ENCODE measurements at regions not wholly inside any gene's neighbourhood (a gene's known extent, or its start where the extent isn't known, plus 50 kb on each side); places are given as distances from the start of the nearest gene placed in this dataset.

DNA sequence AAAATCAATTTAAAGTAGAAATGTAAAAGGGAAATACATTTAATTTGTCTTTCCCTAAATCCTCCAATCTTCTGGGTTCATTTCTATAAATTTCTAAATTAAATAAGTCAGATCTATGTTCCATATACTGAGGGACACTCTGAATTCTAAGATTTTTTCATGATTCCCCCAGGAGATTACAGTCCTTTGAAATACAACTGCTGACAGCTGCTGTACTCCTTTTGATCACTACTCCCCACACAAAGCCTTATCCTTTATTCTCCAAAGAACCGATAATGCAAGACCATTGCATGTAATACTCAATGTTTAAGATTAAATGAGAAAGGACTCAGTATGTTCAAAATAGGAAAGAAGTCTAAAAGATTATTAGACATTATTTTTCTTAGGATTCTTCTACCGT is 865.7 kb downstream of the EPHA3 start:
- no peaks in the 10 kb centered on the region for H3K36me3 Mint-ChIP-seq
- H3K27ac Mint-ChIP-seq: no peak overlapping the region
- no peak overlapping the region for H3K4me3 Mint-ChIP-seq
- no peaks in the 10 kb centered on the region for H3K27me3 Mint-ChIP-seq
- no peaks in the 10 kb centered on the region for H3K4me1 Mint-ChIP-seq
- H3K9me3 Mint-ChIP-seq: peaks cover 2% of the 10 kb centered on the region

DNA sequence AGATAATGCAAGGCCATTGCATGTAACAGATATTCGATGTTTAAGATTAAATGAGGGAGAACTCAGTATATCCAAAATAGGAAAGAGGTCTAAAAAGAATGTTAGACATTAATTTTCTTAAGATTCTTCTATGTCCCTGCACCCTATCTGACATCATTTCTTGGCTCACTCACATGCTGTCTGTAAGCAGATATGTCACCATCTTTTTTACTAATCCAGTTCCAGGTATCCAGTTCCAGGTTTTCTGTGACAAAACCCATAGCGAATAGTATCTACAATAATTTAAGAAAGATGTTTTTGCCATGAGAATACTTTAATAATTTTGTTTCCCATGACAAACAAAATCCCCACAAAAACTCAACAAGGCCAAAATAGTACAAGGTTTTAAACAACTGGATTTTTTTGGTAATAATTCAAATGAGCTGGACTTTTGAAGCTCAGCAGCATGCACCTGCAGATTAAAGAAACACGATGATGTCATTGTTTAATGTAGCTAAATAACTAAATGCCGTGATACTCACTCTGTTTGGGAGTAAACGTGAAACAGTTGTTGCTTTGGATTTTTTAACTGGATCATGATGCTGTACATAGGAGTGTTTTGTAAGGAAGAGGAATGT is 867.6 kb downstream of the EPHA3 start:
- Mint-ChIP-seq H3K9me3 (no peaks in the 10 kb centered on the region), H3K27me3 (no peaks in the 10 kb centered on the region), H3K36me3 (no peaks in the 10 kb centered on the region), H3K4me1 (no peaks in the 10 kb centered on the region), H3K4me3 (no peak overlapping the region), H3K27ac (no peak overlapping the region)

DNA sequence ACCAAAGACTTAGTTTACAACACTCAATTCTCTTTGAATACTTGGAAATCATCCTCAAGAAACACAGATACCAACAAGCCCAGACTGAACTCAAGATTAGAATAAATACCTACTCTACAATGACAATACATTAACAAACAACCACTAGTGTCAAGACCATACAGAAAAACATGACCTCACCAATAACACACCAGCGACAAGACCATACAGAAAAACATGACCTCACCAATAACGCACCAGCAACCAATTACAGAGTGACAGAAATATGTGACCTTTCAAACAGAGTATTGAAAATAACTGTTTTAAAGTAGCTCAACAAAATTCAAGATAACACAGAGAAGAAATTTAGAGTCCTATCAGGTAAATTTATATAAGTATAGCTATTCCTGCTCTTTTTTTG is 876.0 kb downstream of the EPHA3 start:
- Mint-ChIP-seq H3K9me3 (peaks cover 42% of the 10 kb centered on the region), H3K27ac (no peak overlapping the region), H3K36me3 (no peaks in the 10 kb centered on the region), H3K4me1 (no peaks in the 10 kb centered on the region), H3K27me3 (no peaks in the 10 kb centered on the region), H3K4me3 (no peak overlapping the region)

DNA sequence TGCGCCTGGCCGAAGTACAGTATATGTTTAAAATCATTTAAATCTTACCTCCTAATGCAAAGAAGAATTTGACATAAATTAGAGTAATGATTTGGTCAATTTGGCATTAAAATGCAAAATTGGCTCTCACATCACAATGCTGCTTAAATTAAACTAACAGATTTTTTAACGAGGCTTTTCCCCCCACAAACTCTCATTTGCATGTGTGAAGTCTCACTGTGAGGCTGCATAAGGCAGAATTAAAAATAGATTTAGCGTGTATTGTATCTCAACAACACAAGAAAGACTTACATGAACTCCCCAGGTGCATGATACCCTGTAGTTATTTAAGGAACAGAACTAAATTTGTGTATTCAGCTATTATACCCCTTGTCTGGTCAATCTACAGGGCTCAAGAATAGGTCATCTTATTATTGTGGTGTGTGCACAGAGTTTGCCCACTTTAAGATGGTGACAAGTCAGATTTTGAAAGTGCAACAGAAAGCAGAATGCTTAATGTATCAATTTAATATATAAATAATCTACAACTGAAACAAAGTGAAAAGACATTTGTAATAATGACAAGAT is 897.9 kb downstream of the EPHA3 start:
- peaks cover 4% of the 10 kb centered on the region for H3K9me3 Mint-ChIP-seq
- no peak overlapping the region for H3K4me3 Mint-ChIP-seq
- H3K27me3 Mint-ChIP-seq: no peaks in the 10 kb centered on the region
- no peaks in the 10 kb centered on the region for H3K36me3 Mint-ChIP-seq
- no peaks in the 10 kb centered on the region for H3K4me1 Mint-ChIP-seq
- no peak overlapping the region for H3K27ac Mint-ChIP-seq

DNA sequence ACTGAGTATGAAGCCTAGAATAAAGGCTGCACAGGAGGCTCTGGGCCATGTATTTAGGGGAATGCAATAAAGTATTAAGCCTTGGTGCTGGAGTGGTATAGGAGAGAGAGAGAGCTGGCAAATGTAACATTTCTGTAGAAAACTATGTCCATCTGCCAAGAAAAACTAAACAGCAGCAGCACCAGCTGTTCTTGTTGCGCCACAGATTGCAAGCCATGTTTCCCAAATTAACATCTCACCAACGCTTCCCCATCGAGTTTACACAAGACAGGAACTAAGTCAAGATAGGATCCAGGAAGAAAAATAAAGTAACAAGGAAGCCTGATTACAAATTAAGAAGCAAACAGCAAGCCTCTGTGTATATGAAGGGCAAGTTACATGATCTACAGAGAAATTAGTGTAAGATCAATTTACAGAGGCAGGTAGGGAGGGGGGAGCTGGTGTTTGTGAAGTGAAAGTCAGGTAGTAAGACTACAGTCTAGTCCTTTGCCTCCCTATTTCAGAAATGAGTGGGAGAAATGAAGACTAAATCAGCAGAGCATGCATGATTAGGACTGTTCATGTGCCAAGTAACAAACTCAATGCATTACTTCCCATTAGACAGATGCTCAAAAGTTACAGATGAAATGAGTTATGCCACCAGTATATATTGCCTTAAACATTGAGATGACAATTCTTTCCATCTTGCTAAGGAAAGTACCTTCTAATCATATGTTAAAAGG is 900.5 kb downstream of the EPHA3 start:
- Mint-ChIP-seq H3K27me3 (no peaks in the 10 kb centered on the region), H3K36me3 (no peaks in the 10 kb centered on the region), H3K9me3 (peaks cover 5% of the 10 kb centered on the region), H3K27ac (no peak overlapping the region), H3K4me1 (no peaks in the 10 kb centered on the region), H3K4me3 (no peak overlapping the region)

DNA sequence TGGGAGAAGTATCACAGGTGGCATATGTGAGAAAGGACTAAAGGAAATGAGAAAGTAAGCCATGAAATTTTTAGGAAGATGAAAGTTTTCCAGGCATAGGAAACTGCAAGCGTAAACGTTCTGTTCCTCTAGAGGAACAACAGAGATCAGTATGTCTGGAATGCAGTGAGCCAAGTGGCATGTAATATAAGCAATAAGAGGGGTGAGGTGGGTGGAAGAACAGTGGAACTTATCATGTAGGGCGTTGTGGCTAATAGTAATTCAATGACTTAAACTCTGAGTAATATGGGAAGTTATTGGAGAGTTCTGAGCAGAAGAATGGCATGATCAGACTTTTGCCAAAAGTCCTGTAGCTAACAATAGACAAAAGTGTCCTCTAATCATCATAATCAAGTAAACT is 902.9 kb downstream of the EPHA3 start:
- Mint-ChIP-seq H3K4me3 (no peak overlapping the region), H3K36me3 (no peaks in the 10 kb centered on the region), H3K27me3 (no peaks in the 10 kb centered on the region), H3K27ac (no peak overlapping the region), H3K4me1 (no peaks in the 10 kb centered on the region), H3K9me3 (peaks cover 10% of the 10 kb centered on the region)

DNA sequence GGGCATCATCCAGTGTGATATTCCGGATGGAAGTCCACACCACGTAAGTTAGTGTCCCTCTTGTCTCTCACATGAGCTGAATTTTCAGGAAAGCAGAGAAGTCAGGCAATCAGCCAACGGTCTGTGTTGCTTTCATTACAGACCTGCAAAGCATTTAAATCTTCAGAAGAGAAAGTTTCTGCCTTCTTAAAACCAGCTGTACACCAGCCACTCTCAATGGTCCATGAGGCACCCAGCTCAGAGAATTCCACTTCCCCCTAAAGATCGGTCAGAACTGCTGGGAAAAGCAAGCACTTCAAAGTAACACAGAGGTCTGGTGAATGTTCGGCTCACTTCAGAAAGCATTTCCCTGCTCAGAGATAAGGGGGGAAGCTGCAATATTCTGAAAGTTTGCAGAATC is 903.7 kb downstream of the EPHA3 start:
- Mint-ChIP-seq H3K36me3 (no peaks in the 10 kb centered on the region), H3K4me3 (no peak overlapping the region), H3K9me3 (peaks cover 10% of the 10 kb centered on the region), H3K27me3 (no peaks in the 10 kb centered on the region), H3K27ac (no peak overlapping the region), H3K4me1 (no peaks in the 10 kb centered on the region)

DNA sequence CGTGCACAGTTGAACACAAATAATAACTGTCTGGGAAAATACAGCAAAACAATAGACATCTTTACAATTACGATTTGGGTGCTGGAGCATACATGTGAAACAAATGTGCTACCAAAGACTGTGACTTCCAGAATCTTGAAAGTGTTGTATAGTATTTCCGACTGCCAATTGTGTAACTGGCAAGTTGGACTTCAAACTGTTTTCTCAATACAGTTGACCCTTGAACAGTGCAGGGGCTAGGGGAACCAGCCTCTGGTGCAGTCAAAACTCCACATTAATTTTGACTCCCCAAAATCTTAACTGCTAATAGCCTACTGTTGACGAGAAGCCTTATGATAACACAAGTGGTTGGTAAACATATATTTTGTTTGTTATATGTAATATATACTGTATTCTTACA is 904.2 kb downstream of the EPHA3 start:
- H3K27me3 Mint-ChIP-seq: no peaks in the 10 kb centered on the region
- H3K9me3 Mint-ChIP-seq: peaks cover 10% of the 10 kb centered on the region
- no peak overlapping the region for H3K27ac Mint-ChIP-seq
- no peaks in the 10 kb centered on the region for H3K36me3 Mint-ChIP-seq
- H3K4me1 Mint-ChIP-seq: no peaks in the 10 kb centered on the region
- H3K4me3 Mint-ChIP-seq: no peak overlapping the region

DNA sequence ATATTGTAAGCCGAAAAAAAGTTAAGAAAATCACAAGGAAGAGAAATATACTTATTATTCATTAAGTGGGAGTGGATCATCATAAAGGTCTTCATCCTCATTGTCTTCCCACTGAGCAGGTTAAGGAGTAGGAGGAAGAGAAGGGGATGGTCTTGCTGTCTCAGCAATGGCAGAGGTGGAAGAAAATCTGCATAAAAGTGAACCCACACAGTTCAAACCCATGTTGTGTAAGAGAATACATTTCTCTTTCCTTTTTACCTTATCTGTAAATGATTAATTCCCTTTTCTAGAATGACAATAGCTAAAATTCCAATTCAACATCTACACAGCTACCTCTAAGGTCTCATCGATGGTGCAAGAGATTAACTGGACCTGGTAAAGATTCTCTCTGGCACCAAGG is 904.6 kb downstream of the EPHA3 start:
- H3K27ac Mint-ChIP-seq: no peak overlapping the region
- H3K4me1 Mint-ChIP-seq: no peaks in the 10 kb centered on the region
- H3K27me3 Mint-ChIP-seq: no peaks in the 10 kb centered on the region
- no peaks in the 10 kb centered on the region for H3K36me3 Mint-ChIP-seq
- H3K9me3 Mint-ChIP-seq: peaks cover 10% of the 10 kb centered on the region
- H3K4me3 Mint-ChIP-seq: no peak overlapping the region

DNA sequence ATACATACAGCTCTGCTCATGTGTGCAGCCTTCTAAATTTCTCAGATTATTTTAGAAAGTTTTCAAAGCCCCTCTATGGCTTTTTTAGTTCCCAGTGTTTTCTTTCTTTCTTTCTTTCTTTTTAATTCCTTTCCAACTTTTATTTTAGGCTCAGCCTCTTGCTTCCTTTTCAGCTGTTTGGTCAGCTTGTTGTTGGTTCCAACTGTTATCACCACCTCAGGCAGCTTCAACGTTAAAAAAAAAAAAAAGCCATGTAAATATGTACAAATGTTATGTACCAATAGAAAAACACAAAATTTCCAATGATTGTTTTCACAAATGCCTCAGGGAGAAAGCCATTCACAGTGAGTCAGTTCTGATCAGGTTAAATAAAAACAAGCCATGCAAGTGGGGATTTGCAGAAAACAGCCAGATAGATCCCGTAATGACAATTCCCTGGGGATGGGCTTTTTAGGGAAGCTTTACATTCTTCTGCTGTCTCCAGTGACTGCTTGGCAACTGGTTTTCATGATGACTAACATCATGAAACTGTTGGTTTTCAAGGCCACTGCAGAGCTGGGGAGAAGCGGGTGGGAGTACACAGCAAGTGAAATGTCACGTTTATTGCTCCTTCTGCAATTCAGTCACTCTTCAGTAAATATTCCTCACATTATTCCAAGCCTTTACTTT is 908.4 kb downstream of the EPHA3 start:
- Mint-ChIP-seq H3K9me3 (peaks cover 5% of the 10 kb centered on the region), H3K27ac (no peak overlapping the region), H3K36me3 (no peaks in the 10 kb centered on the region), H3K4me1 (no peaks in the 10 kb centered on the region), H3K27me3 (no peaks in the 10 kb centered on the region), H3K4me3 (no peak overlapping the region)

DNA sequence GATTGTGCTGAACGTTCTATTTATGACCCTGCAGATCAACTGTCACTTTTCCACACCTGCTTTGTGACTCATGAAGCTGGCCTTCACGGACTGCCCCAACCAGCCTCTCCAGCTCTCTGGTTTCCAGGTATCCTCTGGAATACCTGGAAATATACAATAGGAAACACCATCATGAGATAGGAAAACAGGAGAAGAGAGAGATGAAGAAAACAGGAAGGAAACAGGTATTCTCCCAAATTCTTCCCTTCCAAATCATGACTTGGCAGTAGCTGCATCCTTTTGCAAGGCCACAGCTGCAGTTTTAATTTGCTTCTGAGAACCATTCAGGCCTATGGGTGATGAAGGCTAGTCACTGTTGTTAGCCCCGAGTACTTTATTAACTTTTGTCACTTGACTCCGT is 909.1 kb downstream of the EPHA3 start:
- H3K27me3 Mint-ChIP-seq: no peaks in the 10 kb centered on the region
- peaks cover 5% of the 10 kb centered on the region for H3K9me3 Mint-ChIP-seq
- H3K4me3 Mint-ChIP-seq: no peak overlapping the region
- H3K27ac Mint-ChIP-seq: no peak overlapping the region
- H3K4me1 Mint-ChIP-seq: no peaks in the 10 kb centered on the region
- no peaks in the 10 kb centered on the region for H3K36me3 Mint-ChIP-seq

DNA sequence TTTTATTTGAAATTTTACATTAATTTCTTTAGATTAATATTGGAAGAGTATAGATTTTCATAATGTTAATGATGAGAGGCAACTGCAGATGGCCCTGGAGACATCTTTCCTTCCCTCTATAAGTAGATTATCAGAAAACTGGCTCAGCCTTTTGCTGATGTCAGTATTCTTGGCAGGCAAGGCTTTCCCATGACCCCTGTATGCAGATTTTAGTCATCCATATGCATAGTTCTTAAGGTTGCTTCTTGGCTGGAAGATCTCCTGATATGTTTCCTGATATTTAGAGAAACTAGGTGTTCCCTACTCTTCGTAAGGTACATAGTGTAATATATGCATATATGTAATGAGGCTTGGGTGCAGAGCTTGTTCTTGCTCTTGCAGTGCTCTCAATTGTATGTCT is 911.4 kb downstream of the EPHA3 start:
- H3K36me3 Mint-ChIP-seq: no peaks in the 10 kb centered on the region
- H3K27me3 Mint-ChIP-seq: no peaks in the 10 kb centered on the region
- H3K27ac Mint-ChIP-seq: no peak overlapping the region
- no peak overlapping the region for H3K4me3 Mint-ChIP-seq
- H3K4me1 Mint-ChIP-seq: no peaks in the 10 kb centered on the region
- no peaks in the 10 kb centered on the region for H3K9me3 Mint-ChIP-seq

DNA sequence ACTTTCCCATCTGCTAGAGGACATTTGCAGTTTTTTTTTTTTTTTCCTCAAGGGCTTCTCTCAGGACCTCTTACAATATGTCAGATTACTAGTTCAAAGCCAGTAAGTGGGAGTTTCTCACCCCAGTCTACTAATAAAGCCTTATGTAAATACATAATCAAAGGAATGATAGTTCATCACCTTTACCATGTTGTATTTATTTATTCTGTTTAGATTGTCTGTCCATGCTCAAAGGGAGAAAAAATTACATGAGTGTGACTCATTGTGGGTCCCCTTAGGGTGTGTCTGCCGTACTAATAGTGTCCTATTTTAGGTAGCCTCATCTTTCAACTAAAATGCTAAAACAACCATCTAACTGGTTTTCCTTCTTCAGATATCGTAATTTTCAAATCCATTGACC is 917.6 kb downstream of the EPHA3 start:
- H3K9me3 Mint-ChIP-seq: no peaks in the 10 kb centered on the region
- no peak overlapping the region for H3K4me3 Mint-ChIP-seq
- no peaks in the 10 kb centered on the region for H3K27me3 Mint-ChIP-seq
- no peak overlapping the region for H3K27ac Mint-ChIP-seq
- no peaks in the 10 kb centered on the region for H3K36me3 Mint-ChIP-seq
- H3K4me1 Mint-ChIP-seq: no peaks in the 10 kb centered on the region

DNA sequence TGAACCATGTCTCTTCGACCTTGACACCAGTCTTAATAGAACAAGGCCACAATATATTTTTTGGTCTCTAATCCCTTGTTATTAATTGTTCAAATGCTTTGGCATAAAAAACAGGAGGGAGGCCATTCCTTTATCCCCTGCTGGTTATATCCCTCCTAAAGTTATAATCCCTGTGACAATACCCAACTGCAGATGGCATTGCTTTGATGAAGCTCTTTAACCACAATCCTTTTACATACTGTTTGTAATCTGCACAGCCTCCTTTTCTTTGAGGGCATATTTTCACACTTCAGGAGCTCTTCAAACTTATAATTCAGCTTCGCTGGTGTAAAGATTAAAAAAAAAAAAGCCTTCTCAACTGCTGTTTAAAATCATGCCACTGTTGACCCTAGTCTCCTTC is 919.0 kb downstream of the EPHA3 start:
- Mint-ChIP-seq H3K36me3 (no peaks in the 10 kb centered on the region), H3K4me1 (no peaks in the 10 kb centered on the region), H3K27ac (no peak overlapping the region), H3K27me3 (no peaks in the 10 kb centered on the region), H3K4me3 (no peak overlapping the region), H3K9me3 (peaks cover 1% of the 10 kb centered on the region)

DNA sequence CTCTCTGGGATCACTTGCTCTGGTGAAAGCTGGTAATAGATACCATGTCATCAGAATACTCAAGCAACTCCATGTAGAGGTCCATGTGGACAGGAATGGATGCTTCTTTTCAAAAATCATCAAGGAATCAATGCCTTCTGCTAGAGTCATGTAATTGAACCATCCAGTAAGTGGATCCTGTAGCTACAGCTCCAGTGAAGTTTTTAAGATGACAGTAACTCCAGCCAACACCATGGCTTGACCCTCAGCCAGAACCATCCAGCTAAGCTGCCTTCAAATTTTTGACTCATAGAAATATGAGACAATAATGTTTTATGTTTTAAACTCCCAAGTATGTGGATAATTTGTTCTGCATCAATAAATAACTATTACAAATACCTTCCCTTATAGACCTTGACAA is 923.7 kb downstream of the EPHA3 start:
- Mint-ChIP-seq H3K4me1 (no peaks in the 10 kb centered on the region), H3K27ac (no peak overlapping the region), H3K27me3 (no peaks in the 10 kb centered on the region), H3K4me3 (no peak overlapping the region), H3K36me3 (no peaks in the 10 kb centered on the region), H3K9me3 (peaks cover 14% of the 10 kb centered on the region)

DNA sequence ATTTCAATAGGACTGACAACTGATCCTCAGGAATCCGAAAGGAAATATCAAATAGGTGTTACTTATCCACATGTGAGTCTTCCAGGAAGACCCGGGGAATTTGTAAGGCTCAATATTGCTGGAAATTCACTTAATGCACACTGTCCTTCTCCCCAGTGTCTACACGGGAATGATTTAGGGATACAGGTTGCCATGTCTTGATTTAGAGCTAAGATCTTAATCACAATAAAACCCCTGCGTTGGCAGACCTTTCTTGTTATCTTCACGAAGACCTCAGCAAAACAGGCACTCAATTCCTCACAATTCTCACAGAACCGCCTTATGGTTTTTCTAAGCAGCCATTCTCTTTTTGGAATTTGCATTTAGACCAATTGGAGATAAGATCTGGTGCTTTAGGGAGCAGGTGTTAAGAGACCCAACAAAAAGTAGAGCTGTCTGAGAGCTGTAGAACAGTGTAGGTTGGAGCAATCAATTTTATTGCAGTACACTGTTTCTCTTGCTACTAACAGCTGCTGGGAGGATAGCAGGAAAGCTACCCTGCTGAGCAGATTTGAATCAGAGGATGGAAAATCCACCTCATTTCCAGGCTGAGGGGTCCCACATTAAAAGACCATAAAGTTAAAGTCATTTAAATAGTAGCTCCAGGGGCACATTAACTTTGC is 925.7 kb downstream of the EPHA3 start:
- H3K27ac Mint-ChIP-seq: no peak overlapping the region
- H3K27me3 Mint-ChIP-seq: no peaks in the 10 kb centered on the region
- peaks cover 19% of the 10 kb centered on the region for H3K9me3 Mint-ChIP-seq
- no peaks in the 10 kb centered on the region for H3K36me3 Mint-ChIP-seq
- no peak overlapping the region for H3K4me3 Mint-ChIP-seq
- no peaks in the 10 kb centered on the region for H3K4me1 Mint-ChIP-seq
